Fibroblast of lung (primary cell): ENCODE measurements at regions not wholly inside any gene's neighbourhood (a gene's known extent, or its start where the extent isn't known, plus 50 kb on each side); places are given as distances from the start of the nearest gene placed in this dataset.

Experiments used
- EZH2 ChIP-seq: IDR thresholded peaks from 2 replicates; pipeline ENCODE4 v1.5.1; 2012; ENCODE audit warnings: low read length, control low read depth, mild to moderate bottlenecking; ENCODE audit errors: missing control alignments
- TF ChIP-seq, protein P1 (sequence below), 2 donors: IDR thresholded peaks in 1 of 2; conservative IDR thresholded peaks in 1 of 2; 1 replicate in 1 of 2; 2 replicates in 1 of 2; pipeline ENCODE4 v1.5.1; 2011 to 2012; ENCODE audit warnings: low read length in 2 of 2, control low read depth in 1 of 2, inconsistent platforms in 1 of 2, low read depth in 1 of 2, mild to moderate bottlenecking in 1 of 2

DNA sequence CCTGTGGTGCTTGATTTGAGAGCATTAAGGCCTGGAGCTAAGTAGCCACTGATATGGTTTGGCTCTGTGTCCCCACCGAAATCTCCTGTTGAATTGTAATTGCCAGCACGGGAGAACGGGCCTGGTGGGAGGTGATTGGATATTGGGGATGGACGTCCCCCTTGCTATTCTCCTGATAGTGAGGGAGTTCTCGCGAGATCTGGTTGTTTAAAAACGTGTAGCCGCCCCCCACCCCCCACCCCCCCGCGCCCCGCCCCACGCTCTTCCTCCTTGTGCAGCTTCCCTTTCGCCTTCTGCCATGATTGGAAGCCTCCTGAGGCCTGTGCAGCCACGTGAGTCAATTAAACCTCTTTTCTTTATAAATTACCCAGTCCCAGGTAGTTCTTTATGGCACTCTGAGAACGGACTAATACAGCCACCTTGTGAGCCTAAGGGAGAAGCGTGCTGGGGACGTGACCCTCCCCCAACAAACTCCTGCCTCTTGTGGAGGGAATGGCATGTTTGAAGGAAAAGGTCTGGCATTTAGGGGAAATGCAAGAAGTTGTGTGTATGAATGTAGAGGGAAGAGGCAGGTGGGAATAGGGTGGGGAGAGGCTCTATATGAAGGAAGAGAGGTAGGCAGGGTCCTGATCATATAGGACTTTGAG, 118.0 kb upstream of the KMT2C start:
- TF ChIP-seq, protein P1, sequence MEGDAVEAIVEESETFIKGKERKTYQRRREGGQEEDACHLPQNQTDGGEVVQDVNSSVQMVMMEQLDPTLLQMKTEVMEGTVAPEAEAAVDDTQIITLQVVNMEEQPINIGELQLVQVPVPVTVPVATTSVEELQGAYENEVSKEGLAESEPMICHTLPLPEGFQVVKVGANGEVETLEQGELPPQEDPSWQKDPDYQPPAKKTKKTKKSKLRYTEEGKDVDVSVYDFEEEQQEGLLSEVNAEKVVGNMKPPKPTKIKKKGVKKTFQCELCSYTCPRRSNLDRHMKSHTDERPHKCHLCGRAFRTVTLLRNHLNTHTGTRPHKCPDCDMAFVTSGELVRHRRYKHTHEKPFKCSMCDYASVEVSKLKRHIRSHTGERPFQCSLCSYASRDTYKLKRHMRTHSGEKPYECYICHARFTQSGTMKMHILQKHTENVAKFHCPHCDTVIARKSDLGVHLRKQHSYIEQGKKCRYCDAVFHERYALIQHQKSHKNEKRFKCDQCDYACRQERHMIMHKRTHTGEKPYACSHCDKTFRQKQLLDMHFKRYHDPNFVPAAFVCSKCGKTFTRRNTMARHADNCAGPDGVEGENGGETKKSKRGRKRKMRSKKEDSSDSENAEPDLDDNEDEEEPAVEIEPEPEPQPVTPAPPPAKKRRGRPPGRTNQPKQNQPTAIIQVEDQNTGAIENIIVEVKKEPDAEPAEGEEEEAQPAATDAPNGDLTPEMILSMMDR (conservative IDR thresholded peaks at IDR 0.05 in 1 of 2, IDR thresholded peaks at IDR 0.05 in 1 of 2; ENCODE audit: low read depth in 1 of 2, low read length in 2 of 2): no peak
- TF ChIP-seq EZH2: no peak
